NB4 (cell line): ENCODE measurements at regions not wholly inside any gene's neighbourhood (a gene's known extent, or its start where the extent isn't known, plus 50 kb on each side); places are given as distances from the start of the nearest gene placed in this dataset.

ENCODE experiments used
- POLR2A ChIP-seq: IDR thresholded peaks from 2 replicates; pipeline ENCODE4 v1.6.1; 2011; ENCODE audit warnings: mild to moderate bottlenecking; ENCODE audit not compliant: insufficient read length; ENCODE audit errors: extremely low read depth
- TF ChIP-seq, protein P1 (sequence below): IDR thresholded peaks from one replicate; pipeline ENCODE4 v1.5.1; 2012; ENCODE audit warnings: low read depth, low read length

- TF ChIP-seq, protein P1, sequence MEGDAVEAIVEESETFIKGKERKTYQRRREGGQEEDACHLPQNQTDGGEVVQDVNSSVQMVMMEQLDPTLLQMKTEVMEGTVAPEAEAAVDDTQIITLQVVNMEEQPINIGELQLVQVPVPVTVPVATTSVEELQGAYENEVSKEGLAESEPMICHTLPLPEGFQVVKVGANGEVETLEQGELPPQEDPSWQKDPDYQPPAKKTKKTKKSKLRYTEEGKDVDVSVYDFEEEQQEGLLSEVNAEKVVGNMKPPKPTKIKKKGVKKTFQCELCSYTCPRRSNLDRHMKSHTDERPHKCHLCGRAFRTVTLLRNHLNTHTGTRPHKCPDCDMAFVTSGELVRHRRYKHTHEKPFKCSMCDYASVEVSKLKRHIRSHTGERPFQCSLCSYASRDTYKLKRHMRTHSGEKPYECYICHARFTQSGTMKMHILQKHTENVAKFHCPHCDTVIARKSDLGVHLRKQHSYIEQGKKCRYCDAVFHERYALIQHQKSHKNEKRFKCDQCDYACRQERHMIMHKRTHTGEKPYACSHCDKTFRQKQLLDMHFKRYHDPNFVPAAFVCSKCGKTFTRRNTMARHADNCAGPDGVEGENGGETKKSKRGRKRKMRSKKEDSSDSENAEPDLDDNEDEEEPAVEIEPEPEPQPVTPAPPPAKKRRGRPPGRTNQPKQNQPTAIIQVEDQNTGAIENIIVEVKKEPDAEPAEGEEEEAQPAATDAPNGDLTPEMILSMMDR, result no peak
- no peak for TF ChIP-seq POLR2A
Observed at GRCh38 chr2:18824325-18824790, 235.0 kb upstream of the NT5C1B start.
